Duodenal mucosa (tissue), 2 donors: ENCODE measurements at regions not wholly inside any gene's neighbourhood (a gene's known extent, or its start where the extent isn't known, plus 50 kb on each side); places are given as distances from the start of the nearest gene placed in this dataset.

ENCODE experiments used
- H3K27ac ChIP-seq: one replicate; pipeline ENCODE4 v1.7.0; 2013; ENCODE audit warnings: low read depth, low read length
- H3K27me3 ChIP-seq, 2 donors: one replicate each; pipeline ENCODE4 v1.7.0; 2013; ENCODE audit warnings: low read length in 2 of 2, control low read depth in 1 of 2; ENCODE audit not compliant: insufficient read depth in 2 of 2, control insufficient read depth in 1 of 2
- H3K36me3 ChIP-seq, 2 donors: one replicate each; pipeline ENCODE4 v1.7.0; 2013; ENCODE audit warnings: low read length in 2 of 2, control low read depth in 1 of 2; ENCODE audit not compliant: insufficient read depth in 2 of 2, control insufficient read depth in 1 of 2
- H3K4me1 ChIP-seq, 2 donors: one replicate each; pipeline ENCODE4 v1.7.0; 2013; ENCODE audit warnings: low read length in 2 of 2, control low read depth in 1 of 2; ENCODE audit not compliant: insufficient read depth in 2 of 2, control insufficient read depth in 1 of 2
- H3K4me3 ChIP-seq, 2 donors: one replicate each; pipeline ENCODE4 v1.7.0; 2013; ENCODE audit warnings: low read length in 2 of 2, low read depth in 1 of 2
- H3K9ac ChIP-seq, 2 donors: one replicate each; pipeline ENCODE4 v1.7.0; 2013; ENCODE audit warnings: low read length in 2 of 2, low read depth in 1 of 2
- H3K9me3 ChIP-seq, 2 donors: one replicate each; pipeline ENCODE4 v1.7.0; 2013; ENCODE audit warnings: low read length in 2 of 2, control low read depth in 1 of 2; ENCODE audit not compliant: control insufficient read depth in 1 of 2

GRCh38 chr3:76345878-76346277 is 560.5 kb upstream of the ZNF717 start:
- H3K9me3 ChIP-seq = no peaks in the 10 kb centered on the region
- no peak overlapping the region for H3K4me3 ChIP-seq
- H3K4me1 ChIP-seq = no peaks in the 10 kb centered on the region
- no peak overlapping the region for H3K9ac ChIP-seq
- H3K36me3 ChIP-seq = no peaks in the 10 kb centered on the region
- H3K27ac ChIP-seq = no peak overlapping the region
- no peaks in the 10 kb centered on the region for H3K27me3 ChIP-seq

GRCh38 chr3:76346690-76347089 is 561.3 kb upstream of the ZNF717 start:
- Histone ChIP-seq H3K27me3 (no peaks in the 10 kb centered on the region), H3K9ac (no peak overlapping the region), H3K9me3 (no peaks in the 10 kb centered on the region), H3K27ac (no peak overlapping the region), H3K4me3 (no peak overlapping the region), H3K4me1 (no peaks in the 10 kb centered on the region), H3K36me3 (no peaks in the 10 kb centered on the region)

- Histone ChIP-seq H3K9me3 (no peaks in the 10 kb centered on the region), H3K27ac (no peak overlapping the region), H3K36me3 (no peaks in the 10 kb centered on the region), H3K9ac (no peak overlapping the region), H3K27me3 (no peaks in the 10 kb centered on the region), H3K4me1 (no peaks in the 10 kb centered on the region), H3K4me3 (no peak overlapping the region)
These were observed 564.5 kb upstream of the ZNF717 start for GRCh38 chr3:76349715-76350480.

- H3K9me3 ChIP-seq = no peaks in the 10 kb centered on the region
- H3K27me3 ChIP-seq = no peaks in the 10 kb centered on the region
- H3K4me3 ChIP-seq = no peak overlapping the region
- no peak overlapping the region for H3K27ac ChIP-seq
- H3K4me1 ChIP-seq = no peaks in the 10 kb centered on the region
- H3K36me3 ChIP-seq = no peaks in the 10 kb centered on the region
- H3K9ac ChIP-seq = no peak overlapping the region
These were observed 566.7 kb upstream of the ZNF717 start for GRCh38 chr3:76352051-76352450.

GRCh38 chr3:76352511-76353284 is 567.3 kb upstream of the ZNF717 start:
- H3K9me3 ChIP-seq = no peaks in the 10 kb centered on the region
- H3K27ac ChIP-seq = no peak overlapping the region
- H3K36me3 ChIP-seq = no peaks in the 10 kb centered on the region
- no peaks in the 10 kb centered on the region for H3K27me3 ChIP-seq
- no peak overlapping the region for H3K4me3 ChIP-seq
- H3K9ac ChIP-seq = no peak overlapping the region
- no peaks in the 10 kb centered on the region for H3K4me1 ChIP-seq

GRCh38 chr3:76353683-76354082 is 568.3 kb upstream of the ZNF717 start:
- no peak overlapping the region for H3K27ac ChIP-seq
- no peak overlapping the region for H3K9ac ChIP-seq
- no peaks in the 10 kb centered on the region for H3K9me3 ChIP-seq
- no peaks in the 10 kb centered on the region for H3K27me3 ChIP-seq
- no peak overlapping the region for H3K4me3 ChIP-seq
- no peaks in the 10 kb centered on the region for H3K4me1 ChIP-seq
- no peaks in the 10 kb centered on the region for H3K36me3 ChIP-seq

- no peaks in the 10 kb centered on the region for H3K27me3 ChIP-seq
- no peaks in the 10 kb centered on the region for H3K4me1 ChIP-seq
- no peak overlapping the region for H3K9ac ChIP-seq
- no peaks in the 10 kb centered on the region for H3K36me3 ChIP-seq
- H3K9me3 ChIP-seq = no peaks in the 10 kb centered on the region
- H3K4me3 ChIP-seq = no peak overlapping the region
- no peak overlapping the region for H3K27ac ChIP-seq
These were observed 575.7 kb upstream of the ZNF717 start for GRCh38 chr3:76361010-76361409.

- H3K4me1 ChIP-seq = no peaks in the 10 kb centered on the region
- no peaks in the 10 kb centered on the region for H3K36me3 ChIP-seq
- no peaks in the 10 kb centered on the region for H3K27me3 ChIP-seq
- H3K4me3 ChIP-seq = no peak overlapping the region
- no peak overlapping the region for H3K27ac ChIP-seq
- H3K9ac ChIP-seq = no peak overlapping the region
- H3K9me3 ChIP-seq = no peaks in the 10 kb centered on the region
These were observed 577.3 kb upstream of the ZNF717 start for GRCh38 chr3:76362643-76363042.

- H3K9me3 ChIP-seq = no peaks in the 10 kb centered on the region
- no peak overlapping the region for H3K27ac ChIP-seq
- H3K36me3 ChIP-seq = no peaks in the 10 kb centered on the region
- no peaks in the 10 kb centered on the region for H3K4me1 ChIP-seq
- H3K4me3 ChIP-seq = no peak overlapping the region
- H3K27me3 ChIP-seq = no peaks in the 10 kb centered on the region
- H3K9ac ChIP-seq = no peak overlapping the region
These were observed 579.9 kb upstream of the ZNF717 start for GRCh38 chr3:76365275-76365674.

GRCh38 chr3:76367281-76367680 is 581.9 kb upstream of the ZNF717 start:
- Histone ChIP-seq H3K4me3 (no peak overlapping the region), H3K36me3 (no peaks in the 10 kb centered on the region), H3K4me1 (no peaks in the 10 kb centered on the region), H3K9me3 (no peaks in the 10 kb centered on the region), H3K27me3 (no peaks in the 10 kb centered on the region), H3K27ac (no peak overlapping the region), H3K9ac (no peak overlapping the region)
